Lung (tissue), 11 donors: ENCODE measurements at regions not wholly inside any gene's neighbourhood (a gene's known extent, or its start where the extent isn't known, plus 50 kb on each side); places are given as distances from the start of the nearest gene placed in this dataset.

Experiments
- ATAC-seq: fragments of 200-7000 bp; cut with Tn5 transposase; one replicate; pipeline ENCODE4 v1.9.1; 2020; ENCODE audit warnings: moderate number of reproducible peaks; ENCODE audit not compliant: insufficient read depth, low FRiP score
- DNase-seq, 3 donors: peaks; one replicate each; pipeline ENCODE4 v3.0.0-alpha.2; 2013 to 2017
- H3K27ac ChIP-seq, 2 donors: one replicate each; pipeline ENCODE4 v1.5.1; 2013; ENCODE audit warnings: mild to moderate bottlenecking in 2 of 2, moderate library complexity in 2 of 2, control low read depth in 1 of 2, inconsistent platforms in 1 of 2, low read depth in 1 of 2, low read length in 1 of 2
- H3K27me3 ChIP-seq, 3 donors: one replicate each; pipeline ENCODE4 v1.5.1; 2013; ENCODE audit warnings: low read length in 2 of 3; ENCODE audit not compliant: control insufficient read depth in 3 of 3, insufficient read depth in 3 of 3
- H3K36me3 ChIP-seq, 4 donors: one replicate each; pipeline ENCODE4 v1.5.1; 2013; ENCODE audit warnings: low read length in 4 of 4, mild to moderate bottlenecking in 1 of 4, moderate library complexity in 1 of 4; ENCODE audit not compliant: control insufficient read depth in 4 of 4, insufficient read depth in 4 of 4
- H3K4me1 ChIP-seq, 5 donors: one replicate each; pipeline ENCODE4 v1.5.1; 2013; ENCODE audit warnings: low read length in 5 of 5, mild to moderate bottlenecking in 2 of 5, moderate library complexity in 1 of 5; ENCODE audit not compliant: control insufficient read depth in 5 of 5, insufficient read depth in 5 of 5
- H3K4me3 ChIP-seq: one replicate; pipeline ENCODE4 v1.5.1; 2013; ENCODE audit warnings: mild to moderate bottlenecking, control low read depth, moderate library complexity
- H3K9ac ChIP-seq, 2 donors: one replicate each; pipeline ENCODE4 v1.5.1; 2013; ENCODE audit warnings: low read length in 2 of 2, control low read depth in 1 of 2; ENCODE audit not compliant: insufficient read depth in 1 of 2
- H3K9me3 ChIP-seq, 4 donors: one replicate each; pipeline ENCODE4 v1.5.1; 2013; ENCODE audit warnings: low read length in 3 of 4, mild to moderate bottlenecking in 1 of 4, moderate library complexity in 1 of 4; ENCODE audit not compliant: control insufficient read depth in 4 of 4, insufficient read depth in 3 of 4
- WGBS, 2 donors: extraction: QIAGEN DNeasy Blood & Tissue Kit; methylation state at CpG; one replicate each; pipeline ENCODE4 v1.1.7; 2013; 5-methylcytosine and 5-hydroxymethylcytosine counted together
- TF ChIP-seq, protein P1 (sequence below): IDR thresholded peaks from 2 replicates; pipeline ENCODE4 v1.5.1; 2012; ENCODE audit warnings: mild to moderate bottlenecking; ENCODE audit errors: control extremely low read depth, extremely low read depth
- donor health status: control.
- donor health status: control.
- donor health status: Bipolar disorder and iron deficiency.
- donor health status: healthy.
- donor health status: DM: yes; HTN: yes; CAD: no.

- 68 to 77% methylated on average over 14 of the region's 14 CpGs for WGBS, 2 donors
- peaks cover 0 to 10% (median 0%) of the 10 kb centered on the region in 3 donors for H3K27me3 ChIP-seq
- no peaks in the 10 kb centered on the region for H3K9me3 ChIP-seq
- H3K27ac ChIP-seq: no peak overlapping the region
- no peaks in the 10 kb centered on the region for H3K36me3 ChIP-seq
- peaks cover 0 to 2% (median 0%) of the 10 kb centered on the region in 5 donors for H3K4me1 ChIP-seq
- H3K4me3 ChIP-seq: no peak overlapping the region
- ATAC-seq: no peak
- no peak overlapping the region for H3K9ac ChIP-seq
- no peak for DNase-seq
- TF ChIP-seq, protein P1, sequence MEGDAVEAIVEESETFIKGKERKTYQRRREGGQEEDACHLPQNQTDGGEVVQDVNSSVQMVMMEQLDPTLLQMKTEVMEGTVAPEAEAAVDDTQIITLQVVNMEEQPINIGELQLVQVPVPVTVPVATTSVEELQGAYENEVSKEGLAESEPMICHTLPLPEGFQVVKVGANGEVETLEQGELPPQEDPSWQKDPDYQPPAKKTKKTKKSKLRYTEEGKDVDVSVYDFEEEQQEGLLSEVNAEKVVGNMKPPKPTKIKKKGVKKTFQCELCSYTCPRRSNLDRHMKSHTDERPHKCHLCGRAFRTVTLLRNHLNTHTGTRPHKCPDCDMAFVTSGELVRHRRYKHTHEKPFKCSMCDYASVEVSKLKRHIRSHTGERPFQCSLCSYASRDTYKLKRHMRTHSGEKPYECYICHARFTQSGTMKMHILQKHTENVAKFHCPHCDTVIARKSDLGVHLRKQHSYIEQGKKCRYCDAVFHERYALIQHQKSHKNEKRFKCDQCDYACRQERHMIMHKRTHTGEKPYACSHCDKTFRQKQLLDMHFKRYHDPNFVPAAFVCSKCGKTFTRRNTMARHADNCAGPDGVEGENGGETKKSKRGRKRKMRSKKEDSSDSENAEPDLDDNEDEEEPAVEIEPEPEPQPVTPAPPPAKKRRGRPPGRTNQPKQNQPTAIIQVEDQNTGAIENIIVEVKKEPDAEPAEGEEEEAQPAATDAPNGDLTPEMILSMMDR: no peak
These were observed 103.8 kb upstream of the PARD3 start for GRCh38 chr10:34918776-34919315.

GRCh38 chr10:34918060-34918775, 103.1 kb upstream of the PARD3 start:
- DNase-seq: no peak
- no peak for ATAC-seq
- H3K36me3 ChIP-seq: no peaks in the 10 kb centered on the region
- H3K4me1 ChIP-seq: peaks cover 0 to 2% (median 0%) of the 10 kb centered on the region in 5 donors
- H3K27ac ChIP-seq: no peak overlapping the region
- 77 to 78% methylated on average over 21 of the region's 21 CpGs for WGBS, 2 donors
- H3K9ac ChIP-seq: no peak overlapping the region
- H3K4me3 ChIP-seq: no peak overlapping the region
- H3K27me3 ChIP-seq: peaks cover 0 to 10% (median 0%) of the 10 kb centered on the region in 3 donors
- no peaks in the 10 kb centered on the region for H3K9me3 ChIP-seq
- TF ChIP-seq, protein P1: no peak

- ATAC-seq (no peak), DNase-seq (no peak)
- Histone ChIP-seq H3K9me3 (no peaks in the 10 kb centered on the region), H3K9ac (no peak overlapping the region), H3K36me3 (no peaks in the 10 kb centered on the region), H3K4me3 (no peak overlapping the region), H3K27me3 (peaks cover 0 to 10% (median 0%) of the 10 kb centered on the region in 3 donors), H3K4me1 (peaks cover 0 to 2% (median 0%) of the 10 kb centered on the region in 5 donors), H3K27ac (no peak overlapping the region)
- 62 to 74% methylated on average over 3 of the region's 3 CpGs for WGBS, 2 donors
- TF ChIP-seq, protein P1: no peak
These were observed 101.2 kb upstream of the PARD3 start for GRCh38 chr10:34916314-34916713.
